ENCODE measurements at regions not wholly inside any gene's neighbourhood (a gene's known extent, or its start where the extent isn't known, plus 50 kb on each side); places are given as distances from the start of the nearest gene placed in this dataset. TPM values are rescaled to one million over a fixed set of nuclear protein-coding genes. Genes with fewer than 3 reads are reported as not detected.

- intact Hi-C loops (cut with DNase I) = no loop called here
Observed at GRCh38 chr5:9692576-9692975, 62.4 kb upstream of the TAS2R1 start.

GRCh38 chr5:9691261-9691660 lies 61.1 kb upstream of the TAS2R1 start:
- intact Hi-C loops (cut with DNase I) = no loop called here
- no peak overlapping the region for H3K27ac ChIP-seq
- no peaks in the 10 kb centered on the region for H3K9me3 ChIP-seq
- H3K4me1 ChIP-seq = no peaks in the 10 kb centered on the region
- H3K4me3 ChIP-seq = no peak overlapping the region
- DNase-seq (ENCODE audit: extremely low spot score in 2 of 2) = no peak
- H3K27me3 ChIP-seq = no peaks in the 10 kb centered on the region
- H3K36me3 ChIP-seq = no peaks in the 10 kb centered on the region
- TF ChIP-seq POLR2AphosphoS5 (IDR thresholded peaks at IDR 0.05; ENCODE audit: insufficient read depth in 1 of 2, low read depth in 1 of 2) (no peak), POLR2A (IDR thresholded peaks at IDR 0.05) (no peak)
- TF ChIP-seq, protein P1, sequence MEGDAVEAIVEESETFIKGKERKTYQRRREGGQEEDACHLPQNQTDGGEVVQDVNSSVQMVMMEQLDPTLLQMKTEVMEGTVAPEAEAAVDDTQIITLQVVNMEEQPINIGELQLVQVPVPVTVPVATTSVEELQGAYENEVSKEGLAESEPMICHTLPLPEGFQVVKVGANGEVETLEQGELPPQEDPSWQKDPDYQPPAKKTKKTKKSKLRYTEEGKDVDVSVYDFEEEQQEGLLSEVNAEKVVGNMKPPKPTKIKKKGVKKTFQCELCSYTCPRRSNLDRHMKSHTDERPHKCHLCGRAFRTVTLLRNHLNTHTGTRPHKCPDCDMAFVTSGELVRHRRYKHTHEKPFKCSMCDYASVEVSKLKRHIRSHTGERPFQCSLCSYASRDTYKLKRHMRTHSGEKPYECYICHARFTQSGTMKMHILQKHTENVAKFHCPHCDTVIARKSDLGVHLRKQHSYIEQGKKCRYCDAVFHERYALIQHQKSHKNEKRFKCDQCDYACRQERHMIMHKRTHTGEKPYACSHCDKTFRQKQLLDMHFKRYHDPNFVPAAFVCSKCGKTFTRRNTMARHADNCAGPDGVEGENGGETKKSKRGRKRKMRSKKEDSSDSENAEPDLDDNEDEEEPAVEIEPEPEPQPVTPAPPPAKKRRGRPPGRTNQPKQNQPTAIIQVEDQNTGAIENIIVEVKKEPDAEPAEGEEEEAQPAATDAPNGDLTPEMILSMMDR (IDR thresholded peaks at IDR 0.05) = no peak

More at GRCh38 chr5:9692576-9692975, 62.4 kb upstream of the TAS2R1 start:
- H3K27ac ChIP-seq = no peak overlapping the region
- TF ChIP-seq POLR2A (IDR thresholded peaks at IDR 0.05) = no peak
- no peak for TF ChIP-seq POLR2AphosphoS5 (IDR thresholded peaks at IDR 0.05; ENCODE audit: insufficient read depth in 1 of 2, low read depth in 1 of 2)
- TF ChIP-seq, protein P1 (IDR thresholded peaks at IDR 0.05) = no peak
- H3K4me3 ChIP-seq = no peak overlapping the region
- H3K36me3 ChIP-seq = no peaks in the 10 kb centered on the region
- DNase-seq (ENCODE audit: extremely low spot score in 2 of 2) = no peak
- H3K4me1 ChIP-seq = no peaks in the 10 kb centered on the region
- H3K9me3 ChIP-seq = no peaks in the 10 kb centered on the region
- no peaks in the 10 kb centered on the region for H3K27me3 ChIP-seq

GRCh38 chr5:9690751-9691150 lies 60.6 kb upstream of the TAS2R1 start:
- no peaks in the 10 kb centered on the region for H3K4me1 ChIP-seq
- intact Hi-C loops (cut with DNase I) = no loop called here
- no peak for TF ChIP-seq POLR2A (IDR thresholded peaks at IDR 0.05)
- TF ChIP-seq, protein P1 (IDR thresholded peaks at IDR 0.05) = no peak
- no peak for TF ChIP-seq POLR2AphosphoS5 (IDR thresholded peaks at IDR 0.05; ENCODE audit: insufficient read depth in 1 of 2, low read depth in 1 of 2)
- no peak for DNase-seq (ENCODE audit: extremely low spot score in 2 of 2)
- no peak overlapping the region for H3K4me3 ChIP-seq
- no peaks in the 10 kb centered on the region for H3K9me3 ChIP-seq
- no peaks in the 10 kb centered on the region for H3K36me3 ChIP-seq
- no peaks in the 10 kb centered on the region for H3K27me3 ChIP-seq
- no peak overlapping the region for H3K27ac ChIP-seq

DNA sequence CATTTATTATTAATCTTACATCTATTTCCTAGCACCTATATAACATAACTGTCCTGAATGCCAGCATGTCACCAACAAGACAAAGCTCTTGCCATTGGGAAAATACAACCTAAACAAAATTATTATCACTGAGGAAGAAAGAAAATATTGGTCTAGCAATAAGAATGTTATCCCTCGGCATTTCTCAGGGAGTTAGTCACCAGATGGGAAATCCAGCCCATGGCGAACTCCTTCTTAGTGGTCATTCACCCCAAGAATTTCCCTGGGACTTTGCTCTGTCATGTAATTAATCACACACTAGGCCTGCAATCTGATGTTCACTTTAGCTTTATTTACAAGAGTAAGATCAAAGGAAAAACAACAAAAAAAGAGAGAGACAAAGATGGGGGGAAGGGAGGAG lies 56.1 kb upstream of the TAS2R1 start:
- no peak for DNase-seq (ENCODE audit: extremely low spot score in 2 of 2)
- intact Hi-C loops (cut with DNase I) = no loop called here
- no peaks in the 10 kb centered on the region for H3K27me3 ChIP-seq
- H3K27ac ChIP-seq = no peak overlapping the region
- no peaks in the 10 kb centered on the region for H3K36me3 ChIP-seq
- no peaks in the 10 kb centered on the region for H3K9me3 ChIP-seq
- no peaks in the 10 kb centered on the region for H3K4me1 ChIP-seq
- H3K4me3 ChIP-seq = no peak overlapping the region
- TF ChIP-seq POLR2AphosphoS5 (IDR thresholded peaks at IDR 0.05; ENCODE audit: insufficient read depth in 1 of 2, low read depth in 1 of 2) (no peak), POLR2A (IDR thresholded peaks at IDR 0.05) (no peak)
- TF ChIP-seq, protein P1 (IDR thresholded peaks at IDR 0.05) = no peak

DNA sequence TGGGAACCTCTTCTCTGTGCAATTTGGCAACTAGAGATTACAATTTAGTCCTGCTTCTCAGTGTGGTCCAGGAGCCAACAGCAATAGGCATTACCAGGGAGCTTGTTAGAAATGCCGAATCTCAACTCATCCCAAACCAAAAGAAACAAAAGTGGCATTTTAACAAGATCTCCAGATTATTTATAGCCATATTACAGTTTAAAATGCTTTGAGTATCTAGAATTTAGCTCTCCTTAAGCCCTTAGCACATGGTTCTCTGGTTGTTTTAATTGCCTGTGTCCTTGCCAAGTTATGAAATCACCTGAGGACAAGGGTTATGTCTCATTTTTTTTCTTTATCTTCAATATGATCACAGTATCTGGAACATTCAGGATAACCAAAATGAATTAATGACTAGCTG lies 51.6 kb upstream of the TAS2R1 start:
- TF ChIP-seq POLR2AphosphoS5 (IDR thresholded peaks at IDR 0.05; ENCODE audit: insufficient read depth in 1 of 2, low read depth in 1 of 2) (no peak), POLR2A (IDR thresholded peaks at IDR 0.05) (no peak)
- TF ChIP-seq, protein P1 (IDR thresholded peaks at IDR 0.05) = no peak

More for the DNA sequence above, 51.6 kb upstream of the TAS2R1 start:
- H3K4me1 ChIP-seq = no peaks in the 10 kb centered on the region
- no peak overlapping the region for H3K4me3 ChIP-seq
- no peaks in the 10 kb centered on the region for H3K9me3 ChIP-seq
- H3K27ac ChIP-seq = no peak overlapping the region
- intact Hi-C loops (cut with DNase I) = no loop called here
- H3K36me3 ChIP-seq = no peaks in the 10 kb centered on the region
- no peaks in the 10 kb centered on the region for H3K27me3 ChIP-seq
- no peak for DNase-seq (ENCODE audit: extremely low spot score in 2 of 2)

Small RNA genes in the stretch of these regions (small RNA-seq; reads per million reads assigned to genes)
- gene AC034229.5 (not detected), gene AC034229.6 (not detected), gene AC091905.3 (not detected), gene AC091905.4 (not detected), gene RNA5SP177 (not detected)
